ENCODE measurements at regions not wholly inside any gene's neighbourhood (a gene's known extent, or its start where the extent isn't known, plus 50 kb on each side); places are given as distances from the start of the nearest gene placed in this dataset.

- no peaks in the 10 kb centered on the region for H3K9me3 Mint-ChIP-seq (ENCODE audit: insufficient read depth)
- no peak for ATAC-seq (ENCODE audit: low read depth)
- H3K9me3 ChIP-seq (ENCODE audit: control extremely low read depth in 1 of 3, control insufficient read depth in 2 of 3, insufficient read depth in 1 of 3, low read length in 2 of 3) = no peaks in the 10 kb centered on the region
- H3K4me2 ChIP-seq (replicated peaks; ENCODE audit: low read depth, low read length, poor library complexity, severe bottlenecking) = no peak overlapping the region
- TF ChIP-seq CTCF (IDR thresholded peaks at IDR 0.05) = no peak
- TF ChIP-seq EZH2 (IDR thresholded peaks at IDR 0.05; ENCODE audit: borderline replicate concordance, insufficient read depth, low read depth, low read length, poor library complexity, severe bottlenecking) = no peak
- H3K4me1 Mint-ChIP-seq = no peaks in the 10 kb centered on the region
- H3K4me1 ChIP-seq (ENCODE audit: control insufficient read depth in 2 of 2, insufficient read depth in 2 of 2, low read length in 2 of 2) = no peaks in the 10 kb centered on the region
- H3K4me3 ChIP-seq (ENCODE audit: control extremely low read depth in 1 of 5, extremely low read depth in 1 of 5, insufficient read depth in 1 of 5, low read depth in 2 of 5, low read length in 4 of 5) = no peak overlapping the region
- H3K36me3 ChIP-seq (replicated peaks in 1 of 2; ENCODE audit: control extremely low read depth in 1 of 2, control insufficient read depth in 1 of 2, extremely low read depth in 1 of 2, insufficient read depth in 2 of 2, low read length in 1 of 2) = no peaks in the 10 kb centered on the region
- ChIA-PET CTCF (no interaction called here), POLR2A (no interaction called here)
- H3K27me3 ChIP-seq (replicated peaks in 1 of 4; ENCODE audit: control extremely low read depth in 1 of 4, control insufficient read depth in 3 of 4, insufficient read depth in 4 of 4, low read length in 3 of 4) = no peaks in the 10 kb centered on the region
- no peak overlapping the region for H2AFZ ChIP-seq (ENCODE audit: insufficient read depth, low read depth, low read length, poor library complexity, severe bottlenecking)
- no peaks in the 10 kb centered on the region for H4K20me1 ChIP-seq (ENCODE audit: control insufficient read depth, insufficient read depth, low read length, poor library complexity, severe bottlenecking)
- H3K9ac ChIP-seq (ENCODE audit: low read length) = no peak overlapping the region
- H3K79me2 ChIP-seq (ENCODE audit: control insufficient read depth, insufficient read depth, low read length) = no peaks in the 10 kb centered on the region
- H3K27ac Mint-ChIP-seq = no peak overlapping the region
- no peak overlapping the region for H3K27ac ChIP-seq (ENCODE audit: low read length in 2 of 2)
- no peaks in the 10 kb centered on the region for H3K27me3 Mint-ChIP-seq
- DNase-seq = no peak
- intact Hi-C loops (cut with micrococcal nuclease) = no loop called here
- WGBS (ENCODE audit: insufficient coverage) = 94% methylated on average over 4 of the region's 6 CpGs
- H3K4me3 Mint-ChIP-seq = no peak overlapping the region
Measured at GRCh38 chr14:55747186-55747585, 167.2 kb downstream of the KTN1 start.

DNA sequence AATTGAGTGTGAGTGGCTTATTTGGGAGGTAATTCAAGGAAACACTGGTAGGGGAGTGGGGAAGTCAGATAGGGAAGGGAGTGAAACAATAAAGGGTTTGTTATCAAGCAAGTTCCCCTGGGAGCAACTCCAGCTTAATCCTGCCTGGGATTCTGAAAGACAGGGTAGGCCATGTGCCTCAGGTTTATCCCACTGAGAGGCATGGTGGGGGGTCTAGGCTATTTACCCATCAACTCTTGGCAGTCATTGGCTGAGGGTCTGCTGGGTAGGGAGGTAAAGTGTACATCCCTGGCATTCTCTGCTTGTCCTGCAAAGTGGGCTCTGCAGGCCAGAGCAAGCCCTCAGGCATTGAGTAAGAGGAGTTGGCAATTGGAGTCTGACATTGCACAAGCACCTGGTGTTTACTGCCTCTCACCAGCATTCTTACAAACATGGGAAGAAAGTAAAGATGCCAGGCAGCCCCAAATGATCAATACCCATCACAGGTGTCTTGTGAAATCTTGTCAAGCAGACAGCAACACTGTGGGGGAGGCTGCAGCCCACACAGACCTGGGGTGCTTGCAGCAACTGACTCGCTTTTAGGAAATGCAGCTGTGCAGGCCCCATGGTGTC, 169.3 kb downstream of the KTN1 start:
- no peaks in the 10 kb centered on the region for H3K27me3 Mint-ChIP-seq
- no peaks in the 10 kb centered on the region for H3K27me3 ChIP-seq (replicated peaks in 1 of 4; ENCODE audit: control extremely low read depth in 1 of 4, control insufficient read depth in 3 of 4, insufficient read depth in 4 of 4, low read length in 3 of 4)
- H3K4me1 Mint-ChIP-seq = no peaks in the 10 kb centered on the region
- WGBS (ENCODE audit: insufficient coverage) = 38% methylated on average over 1 of the region's 1 CpG
- CTCF ChIA-PET = no interaction called here
- no peaks in the 10 kb centered on the region for H3K4me1 ChIP-seq (ENCODE audit: control insufficient read depth in 2 of 2, insufficient read depth in 2 of 2, low read length in 2 of 2)
- DNase-seq = no peak
- intact Hi-C loops (cut with micrococcal nuclease) = no loop called here
- H3K79me2 ChIP-seq (ENCODE audit: control insufficient read depth, insufficient read depth, low read length) = no peaks in the 10 kb centered on the region
- no peak overlapping the region for H3K4me3 ChIP-seq (ENCODE audit: control extremely low read depth in 1 of 5, extremely low read depth in 1 of 5, insufficient read depth in 1 of 5, low read depth in 2 of 5, low read length in 4 of 5)
- no peaks in the 10 kb centered on the region for H3K9me3 ChIP-seq (ENCODE audit: control extremely low read depth in 1 of 3, control insufficient read depth in 2 of 3, insufficient read depth in 1 of 3, low read length in 2 of 3)
- no peak overlapping the region for H3K4me3 Mint-ChIP-seq
- no peaks in the 10 kb centered on the region for H3K9me3 Mint-ChIP-seq (ENCODE audit: insufficient read depth)
- no peak overlapping the region for H3K27ac Mint-ChIP-seq
- TF ChIP-seq CTCF (IDR thresholded peaks at IDR 0.05) (no peak), EZH2 (IDR thresholded peaks at IDR 0.05; ENCODE audit: borderline replicate concordance, insufficient read depth, low read depth, low read length, poor library complexity, severe bottlenecking) (no peak)
- H3K9ac ChIP-seq (ENCODE audit: low read length) = no peak overlapping the region
- H2AFZ ChIP-seq (ENCODE audit: insufficient read depth, low read depth, low read length, poor library complexity, severe bottlenecking) = no peak overlapping the region
- no peak overlapping the region for H3K4me2 ChIP-seq (replicated peaks; ENCODE audit: low read depth, low read length, poor library complexity, severe bottlenecking)
- H3K27ac ChIP-seq (ENCODE audit: low read length in 2 of 2) = no peak overlapping the region
- no peak for ATAC-seq (ENCODE audit: low read depth)
- POLR2A ChIA-PET = no interaction called here
- no peaks in the 10 kb centered on the region for H4K20me1 ChIP-seq (ENCODE audit: control insufficient read depth, insufficient read depth, low read length, poor library complexity, severe bottlenecking)
- no peaks in the 10 kb centered on the region for H3K36me3 ChIP-seq (replicated peaks in 1 of 2; ENCODE audit: control extremely low read depth in 1 of 2, control insufficient read depth in 1 of 2, extremely low read depth in 1 of 2, insufficient read depth in 2 of 2, low read length in 1 of 2)

All from B cell (primary cell).